Coronary artery (tissue), 2 donors: ENCODE measurements at regions not wholly inside any gene's neighbourhood (a gene's known extent, or its start where the extent isn't known, plus 50 kb on each side); places are given as distances from the start of the nearest gene placed in this dataset.
A peak's percentile ranks its signal among the peaks of the same experiment; 100 is the strongest.

Experiments used
- DNase-seq: peaks from one replicate; pipeline ENCODE4 v3.0.0-alpha.2; 2017; ENCODE audit warnings: low spot score
- H3K27ac ChIP-seq, 2 donors: fragments of 200-600 bp; sonication (generic); one replicate each; pipeline ENCODE4 v1.5.1; 2016 to 2019
- H3K4me3 ChIP-seq: fragments of 200-600 bp; sonication (generic); 2 replicates; pipeline ENCODE4 v1.5.1; 2016; ENCODE audit warnings: mild to moderate bottlenecking, moderate library complexity
- TF ChIP-seq, protein P1 (sequence below): fragments of 200-600 bp; sonication (generic); IDR thresholded peaks from one replicate; pipeline ENCODE4 v1.5.1; 2019; ENCODE audit warnings: antibody characterized with exemption

DNA sequence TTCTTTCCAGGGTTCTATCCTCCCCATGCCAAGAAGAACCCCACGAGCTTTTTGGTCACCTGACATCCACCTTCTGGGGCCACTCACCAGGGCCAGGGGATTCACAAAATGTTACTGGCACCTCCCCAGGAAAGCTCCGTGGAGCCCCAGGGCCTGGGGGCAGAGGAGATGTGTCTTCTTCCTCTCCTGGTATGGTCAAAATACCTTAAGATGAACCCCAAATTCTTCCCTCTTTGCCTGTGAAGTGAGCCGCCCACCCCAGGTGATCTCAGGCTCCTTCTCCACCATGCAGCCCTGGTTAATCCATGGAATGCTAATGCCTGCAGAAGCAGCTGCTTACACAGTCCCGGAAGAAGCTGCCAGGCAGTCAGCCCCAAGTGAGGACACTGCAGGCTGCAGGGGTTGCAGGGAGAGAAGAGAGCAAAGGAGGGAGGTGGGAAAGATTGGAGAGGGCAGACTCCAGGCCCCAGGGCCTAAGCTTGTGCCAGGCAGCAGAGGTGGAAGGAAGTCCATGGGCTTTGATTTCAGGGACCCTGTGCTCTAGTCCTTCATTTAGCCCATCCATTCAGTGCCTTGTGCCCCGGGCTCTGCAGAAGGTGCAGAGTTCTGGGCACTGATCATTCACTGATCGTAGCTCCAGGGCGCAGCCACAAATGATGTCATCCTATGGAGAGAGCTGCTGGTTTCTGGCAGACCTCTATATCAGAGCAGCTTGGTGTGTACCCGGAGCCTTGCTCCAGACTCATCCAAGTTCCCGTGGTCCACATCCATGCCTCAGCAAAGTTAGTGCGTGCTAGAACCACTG lies 127.9 kb upstream of the NECTIN1 start:
- Histone ChIP-seq H3K27ac (no peak overlapping the region), H3K4me3 (no peak overlapping the region)
- TF ChIP-seq, protein P1, sequence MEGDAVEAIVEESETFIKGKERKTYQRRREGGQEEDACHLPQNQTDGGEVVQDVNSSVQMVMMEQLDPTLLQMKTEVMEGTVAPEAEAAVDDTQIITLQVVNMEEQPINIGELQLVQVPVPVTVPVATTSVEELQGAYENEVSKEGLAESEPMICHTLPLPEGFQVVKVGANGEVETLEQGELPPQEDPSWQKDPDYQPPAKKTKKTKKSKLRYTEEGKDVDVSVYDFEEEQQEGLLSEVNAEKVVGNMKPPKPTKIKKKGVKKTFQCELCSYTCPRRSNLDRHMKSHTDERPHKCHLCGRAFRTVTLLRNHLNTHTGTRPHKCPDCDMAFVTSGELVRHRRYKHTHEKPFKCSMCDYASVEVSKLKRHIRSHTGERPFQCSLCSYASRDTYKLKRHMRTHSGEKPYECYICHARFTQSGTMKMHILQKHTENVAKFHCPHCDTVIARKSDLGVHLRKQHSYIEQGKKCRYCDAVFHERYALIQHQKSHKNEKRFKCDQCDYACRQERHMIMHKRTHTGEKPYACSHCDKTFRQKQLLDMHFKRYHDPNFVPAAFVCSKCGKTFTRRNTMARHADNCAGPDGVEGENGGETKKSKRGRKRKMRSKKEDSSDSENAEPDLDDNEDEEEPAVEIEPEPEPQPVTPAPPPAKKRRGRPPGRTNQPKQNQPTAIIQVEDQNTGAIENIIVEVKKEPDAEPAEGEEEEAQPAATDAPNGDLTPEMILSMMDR = no peak
- no peak for DNase-seq

DNA sequence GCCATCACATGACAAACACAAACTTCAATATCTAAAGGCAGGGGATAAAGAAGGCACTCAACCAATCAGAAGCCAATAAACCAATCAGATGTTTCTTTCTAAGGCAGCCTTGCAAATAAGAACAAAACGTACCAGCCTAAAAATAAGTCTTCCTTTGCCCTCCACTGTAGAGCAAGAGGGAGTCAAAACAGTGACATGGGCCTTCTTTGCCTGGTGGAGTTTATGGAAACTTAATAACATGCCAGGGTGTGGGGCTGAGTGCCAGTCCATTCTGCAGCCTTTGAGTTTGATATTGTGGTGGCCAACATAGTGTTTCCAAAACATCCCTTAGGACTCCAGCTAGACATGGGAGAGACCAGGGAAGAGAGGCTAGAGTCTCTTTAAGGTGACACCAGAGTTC lies 126.1 kb upstream of the NECTIN1 start:
- peak overlapping the region; percentile 45 to 68 for H3K27ac ChIP-seq
- TF ChIP-seq, protein P1 = no peak
- DNase-seq = no peak
- no peak overlapping the region for H3K4me3 ChIP-seq

DNA sequence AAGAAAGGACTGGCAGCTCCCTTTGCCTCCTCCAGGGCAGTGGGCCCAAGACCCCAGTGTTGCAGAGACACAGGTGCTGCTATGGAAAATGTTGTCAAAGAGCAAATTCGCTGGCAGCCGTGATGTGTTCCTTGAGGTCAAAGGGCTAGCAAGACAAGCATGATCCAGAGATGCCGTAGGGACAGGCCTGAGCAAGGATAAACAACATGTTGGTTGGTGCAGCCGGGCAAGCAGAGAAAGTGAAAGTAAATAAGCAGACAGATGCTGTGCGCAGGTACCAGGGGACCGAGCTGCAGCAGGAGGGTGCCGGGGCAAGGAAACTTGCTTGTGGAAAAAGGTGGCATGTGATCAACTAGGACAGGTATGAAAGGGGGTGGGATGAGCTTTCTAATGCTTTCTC lies 125.5 kb upstream of the NECTIN1 start:
- peak overlapping the region; percentile 45 to 68 for H3K27ac ChIP-seq
- TF ChIP-seq, protein P1 = no peak
- H3K4me3 ChIP-seq = peak overlapping the region; percentile 22
- no peak for DNase-seq

DNA sequence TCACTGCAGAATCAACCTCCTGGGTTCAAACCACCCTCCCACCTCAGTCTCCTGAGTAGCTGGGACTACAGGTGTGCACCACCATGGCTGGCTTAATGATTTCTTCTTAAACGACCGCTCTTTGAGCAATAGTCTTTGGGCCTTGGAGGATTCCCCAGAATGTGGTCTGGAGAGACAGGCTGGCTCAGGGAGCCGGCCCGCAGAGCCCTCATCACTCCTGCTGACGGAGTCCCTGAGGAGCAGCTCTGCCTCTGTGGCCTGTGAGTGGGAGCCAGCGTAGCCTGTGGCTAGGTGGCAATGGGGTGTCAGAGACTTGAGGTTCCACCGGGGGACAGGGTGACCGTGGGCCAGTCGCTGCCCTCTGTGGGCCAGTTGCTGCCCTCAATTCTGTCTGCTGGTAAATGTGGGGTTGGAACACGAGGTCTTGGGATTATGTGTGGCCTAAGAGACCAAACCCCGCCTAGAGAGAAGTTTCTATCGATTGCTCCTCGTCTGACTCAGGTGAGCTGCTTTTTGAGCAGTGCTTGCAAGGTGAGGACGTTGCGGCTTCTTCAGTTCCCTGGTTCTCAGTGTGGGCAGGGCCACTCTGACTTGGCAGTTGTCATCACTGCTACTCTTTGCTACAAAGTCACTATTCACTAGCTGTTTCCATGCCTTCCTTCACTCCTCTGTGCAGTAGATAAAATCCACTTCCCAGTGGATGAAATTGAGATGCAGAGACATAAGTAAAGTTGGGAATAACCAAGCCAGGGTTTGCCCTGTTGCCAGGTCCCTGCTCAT lies 124.8 kb upstream of the NECTIN1 start:
- Histone ChIP-seq H3K4me3 (no peak overlapping the region), H3K27ac (no peak overlapping the region)
- TF ChIP-seq, protein P1 = no peak
- no peak for DNase-seq

DNA sequence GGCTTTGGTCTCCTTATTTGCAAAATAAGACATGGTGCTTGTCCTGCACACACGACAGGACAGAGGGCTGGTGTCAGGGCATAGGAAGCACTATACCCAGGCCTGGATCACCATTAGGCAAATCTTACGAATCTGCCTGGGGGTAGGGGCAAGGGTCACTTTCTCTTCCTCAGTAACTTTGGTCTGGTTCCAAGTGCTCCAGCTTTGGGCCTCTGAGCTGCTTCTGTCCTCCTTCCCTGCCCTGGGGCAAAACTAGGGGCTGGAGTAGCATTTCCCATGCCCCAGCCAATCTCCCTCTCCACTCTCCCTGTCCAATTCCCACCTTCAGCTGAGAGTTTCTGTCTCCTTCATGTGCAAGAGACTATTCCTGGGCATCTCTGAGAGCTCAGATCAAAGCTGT lies 123.7 kb upstream of the NECTIN1 start:
- TF ChIP-seq, protein P1 = no peak

DNA sequence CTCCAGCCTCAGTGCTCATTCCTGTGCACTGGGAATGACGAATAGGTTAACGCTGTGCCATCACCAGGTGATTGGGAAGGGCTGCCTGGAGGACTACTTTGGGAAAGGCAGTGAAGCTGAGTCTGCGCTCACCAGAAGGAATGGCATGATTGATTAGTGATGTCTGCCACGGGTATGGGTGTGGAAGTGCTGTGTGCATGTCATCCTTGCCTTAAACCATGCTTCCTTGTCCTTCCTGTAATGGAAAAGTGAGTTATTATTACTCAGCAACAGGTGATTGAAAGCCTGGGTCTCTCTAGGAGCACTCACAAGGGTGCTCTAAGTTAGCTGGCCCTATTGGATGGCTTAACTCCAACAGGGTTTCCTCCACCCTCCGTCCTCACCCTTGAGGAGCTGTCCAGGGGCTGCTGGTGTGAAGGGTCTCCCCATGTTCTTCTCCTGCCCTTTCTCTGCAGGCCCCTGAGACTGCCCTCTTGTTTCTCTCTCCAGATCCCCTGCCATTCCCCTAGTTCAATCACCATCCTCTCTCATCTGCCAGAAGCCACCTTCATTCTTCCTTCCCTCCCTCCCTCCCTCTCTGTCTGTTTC lies 121.9 kb upstream of the NECTIN1 start:
- no peak overlapping the region for H3K27ac ChIP-seq
- DNase-seq = no peak
- no peak overlapping the region for H3K4me3 ChIP-seq
- TF ChIP-seq, protein P1 = no peak

More for the DNA sequence above, 123.7 kb upstream of the NECTIN1 start:
- Histone ChIP-seq H3K27ac (no peak overlapping the region), H3K4me3 (no peak overlapping the region)
- DNase-seq = no peak
